ENCODE measurements at regions not wholly inside any gene's neighbourhood (a gene's known extent, or its start where the extent isn't known, plus 50 kb on each side); places are given as distances from the start of the nearest gene placed in this dataset.
"Not testable (repeated sequence)": the region's sequence is repeated elsewhere in the genome, so short reads cannot be mapped to it uniquely, and the experiment has no call there.

- no peak for DNase-seq
These were observed 974.2 kb downstream of the FSCB start for GRCh38 chr14:43532825-43533416.

GRCh38 chr14:43528321-43528720 lies 978.8 kb downstream of the FSCB start:
- DNase-seq = no peak

GRCh38 chr14:43525658-43526057 lies 981.4 kb downstream of the FSCB start:
- DNase-seq = peak; percentile 53

GRCh38 chr14:43522901-43523300 lies 984.2 kb downstream of the FSCB start:
- no peak for DNase-seq

- DNase-seq = no peak
These were observed 984.9 kb downstream of the FSCB start for GRCh38 chr14:43522191-43522590.

- DNase-seq = peak; percentile 52
These were observed 1003.6 kb downstream of the FSCB start for GRCh38 chr14:43503508-43503907.

- DNase-seq = not testable (repeated sequence)
These were observed 1014.7 kb downstream of the FSCB start for GRCh38 chr14:43492359-43492758.

GRCh38 chr14:43483415-43483814 lies 1023.7 kb downstream of the FSCB start:
- DNase-seq = peak; percentile 39

- DNase-seq = peak; percentile 18
These were observed 1025.2 kb downstream of the FSCB start for GRCh38 chr14:43481864-43482263.

- no peak for DNase-seq
These were observed 1026.1 kb downstream of the FSCB start for GRCh38 chr14:43480976-43481375.

GRCh38 chr14:43479596-43480195 lies 1027.4 kb downstream of the FSCB start:
- peak; percentile 99 for DNase-seq

GRCh38 chr14:43476822-43477221 lies 1030.3 kb downstream of the FSCB start:
- no peak for DNase-seq

- no peak for DNase-seq
These were observed 1031.3 kb downstream of the FSCB start for GRCh38 chr14:43475757-43476156.

GRCh38 chr14:43471595-43471994 lies 1035.5 kb downstream of the FSCB start:
- peak; percentile 76 for DNase-seq

- no peak for DNase-seq
These were observed 1042.1 kb downstream of the FSCB start for GRCh38 chr14:43464968-43465367.

- DNase-seq = no peak
These were observed 1057.8 kb downstream of the FSCB start for GRCh38 chr14:43449291-43449690.

GRCh38 chr14:43438056-43438455 lies 1069.0 kb downstream of the FSCB start:
- DNase-seq = peak; percentile 25

- no peak for DNase-seq
These were observed 1088.8 kb downstream of the FSCB start for GRCh38 chr14:43418324-43418723.

GRCh38 chr14:43413084-43413483 lies 1094.0 kb downstream of the FSCB start:
- peak; percentile 45 for DNase-seq

- peak; percentile 15 for DNase-seq
These were observed 1095.2 kb downstream of the FSCB start for GRCh38 chr14:43411841-43412240.

- DNase-seq = peak; percentile 18
These were observed 1096.5 kb downstream of the FSCB start for GRCh38 chr14:43410631-43411030.

- DNase-seq = no peak
These were observed 1098.6 kb downstream of the FSCB start for GRCh38 chr14:43408472-43408871.

- DNase-seq = no peak
These were observed 1099.4 kb downstream of the FSCB start for GRCh38 chr14:43407706-43408105.

- DNase-seq = no peak
These were observed 1100.2 kb downstream of the FSCB start for GRCh38 chr14:43406931-43407330.

- DNase-seq = peak; percentile 16
These were observed 1107.8 kb downstream of the FSCB start for GRCh38 chr14:43399289-43399688.

Measured in NCI-H69 (cell line).